CD14-positive monocyte (primary cell): ENCODE measurements at regions not wholly inside any gene's neighbourhood (a gene's known extent, or its start where the extent isn't known, plus 50 kb on each side); places are given as distances from the start of the nearest gene placed in this dataset.

ENCODE experiments used
- DNase-seq, 3 donors: peaks; one replicate each; pipeline ENCODE4 v3.0.0-alpha.2; 2011 to 2022
- H2AFZ ChIP-seq: 2 replicates; pipeline ENCODE4 v1.6.0; 2012; ENCODE audit warnings: mild to moderate bottlenecking, low read depth, low read length, inconsistent platforms; ENCODE audit not compliant: insufficient read depth, poor library complexity, severe bottlenecking
- H3K27ac ChIP-seq, 2 donors: 1 replicate in 1 of 2; 2 replicates in 1 of 2; pipeline ENCODE4 v1.5.1; 2012 to 2013; ENCODE audit warnings: low read length in 2 of 2, control low read depth in 1 of 2, inconsistent platforms in 1 of 2, low read depth in 1 of 2, mild to moderate bottlenecking in 1 of 2
- H3K27me3 ChIP-seq, 2 donors: one replicate each; pipeline versions ENCODE4 v1.6.0 to v1.6.1; 2011 to 2013; ENCODE audit warnings: low read length in 2 of 2; ENCODE audit not compliant: control insufficient read depth in 2 of 2, insufficient read depth in 2 of 2
- H3K36me3 ChIP-seq, 2 donors: replicated peaks in 1 of 2; 1 replicate in 1 of 2; 2 replicates in 1 of 2; pipeline versions ENCODE4 v1.5.1 to v1.6.1; 2012 to 2013; ENCODE audit warnings: low read length in 2 of 2, control low read depth in 1 of 2, inconsistent platforms in 1 of 2, mild to moderate bottlenecking in 1 of 2; ENCODE audit not compliant: insufficient read depth in 2 of 2, control insufficient read depth in 1 of 2
- H3K4me1 ChIP-seq, 2 donors: 1 replicate in 1 of 2; 2 replicates in 1 of 2; pipeline versions ENCODE4 v1.5.1 to v1.6.1; 2012 to 2013; ENCODE audit warnings: low read length in 2 of 2, control low read depth in 1 of 2, inconsistent platforms in 1 of 2, mild to moderate bottlenecking in 1 of 2, moderate library complexity in 1 of 2; ENCODE audit not compliant: insufficient read depth in 2 of 2, control insufficient read depth in 1 of 2
- H3K4me2 ChIP-seq: replicated peaks from 2 replicates; pipeline ENCODE3; 2012; ENCODE audit warnings: low read length, moderate library complexity, mild to moderate bottlenecking; ENCODE audit not compliant: poor library complexity, severe bottlenecking; ENCODE audit errors: extremely low read depth
- H3K4me3 ChIP-seq, 3 experiments: fragments of 200-600 bp in 1 of 3; sonication (generic) in 1 of 3; replicated peaks in 1 of 3; 1 replicate in 2 of 3; 2 replicates in 1 of 3; pipeline ENCODE4 v1.5.1; 2011 to 2013; ENCODE audit warnings: low read length in 3 of 3, mild to moderate bottlenecking in 3 of 3, control low read depth in 2 of 3, low read depth in 2 of 3, inconsistent platforms in 1 of 3, moderate library complexity in 1 of 3
- H3K79me2 ChIP-seq: 2 replicates; pipeline ENCODE4 v1.6.0; 2012; ENCODE audit warnings: mild to moderate bottlenecking, control low read depth, inconsistent platforms, low read length, moderate library complexity; ENCODE audit not compliant: insufficient read depth
- H3K9ac ChIP-seq: 2 replicates; pipeline ENCODE4 v1.6.0; 2017; ENCODE audit warnings: low read length, mild to moderate bottlenecking; ENCODE audit not compliant: insufficient read depth, poor library complexity, severe bottlenecking
- H3K9me3 ChIP-seq, 2 donors: replicated peaks in 1 of 2; 1 replicate in 1 of 2; 2 replicates in 1 of 2; pipeline versions ENCODE4 v1.5.1 to v1.6.1; 2012 to 2013; ENCODE audit warnings: low read length in 2 of 2, control low read depth in 1 of 2; ENCODE audit not compliant: control insufficient read depth in 1 of 2, insufficient read depth in 1 of 2
- H4K20me1 ChIP-seq: 2 replicates; pipeline ENCODE4 v1.6.0; 2012; ENCODE audit warnings: mild to moderate bottlenecking, low read length, control low read depth, moderate library complexity; ENCODE audit not compliant: insufficient read depth
- H3K27ac Mint-ChIP-seq, 7 donors: one replicate each; pipeline ENCODE4 v1.8.0; 2020; ENCODE audit warnings: mild to moderate bottlenecking in 7 of 7, mixed read lengths in 7 of 7, moderate library complexity in 6 of 7, inconsistent platforms in 2 of 7
- H3K27me3 Mint-ChIP-seq, 3 donors: one replicate each; pipeline ENCODE4 v1.8.0; 2021 to 2022; ENCODE audit warnings: low read depth in 3 of 3, mild to moderate bottlenecking in 3 of 3, mixed read lengths in 3 of 3, moderate library complexity in 3 of 3, inconsistent platforms in 1 of 3
- H3K36me3 Mint-ChIP-seq, 2 donors: one replicate each; pipeline ENCODE4 v1.8.0; 2020; ENCODE audit warnings: mixed read lengths in 2 of 2, inconsistent platforms in 1 of 2, mild to moderate bottlenecking in 1 of 2
- H3K4me1 Mint-ChIP-seq: one replicate; pipeline ENCODE4 v1.8.0; 2020; ENCODE audit warnings: mild to moderate bottlenecking, mixed read lengths
- H3K4me3 Mint-ChIP-seq, 2 donors: one replicate each; pipeline ENCODE4 v1.8.0; 2020; ENCODE audit warnings: mild to moderate bottlenecking in 2 of 2, mixed read lengths in 2 of 2, moderate library complexity in 1 of 2
- H3K9me3 Mint-ChIP-seq, 7 donors: one replicate each; pipeline ENCODE4 v1.8.0; 2020 to 2022; ENCODE audit warnings: mixed read lengths in 7 of 7, mild to moderate bottlenecking in 6 of 7, moderate library complexity in 6 of 7, inconsistent platforms in 2 of 7
- intact Hi-C, 2 donors: fragments of 100-400 bp; cut with micrococcal nuclease; formaldehyde crosslinking; loops; one replicate each; pipeline versions ENCODE4 v1.15.0 to v1.15.1; 2023
- TF ChIP-seq, protein P1 (sequence below): fragments of 200-600 bp; IDR thresholded peaks from one replicate; pipeline ENCODE4 v1.8.0; 2022; ENCODE audit warnings: antibody characterized with exemption, mild to moderate bottlenecking

DNA sequence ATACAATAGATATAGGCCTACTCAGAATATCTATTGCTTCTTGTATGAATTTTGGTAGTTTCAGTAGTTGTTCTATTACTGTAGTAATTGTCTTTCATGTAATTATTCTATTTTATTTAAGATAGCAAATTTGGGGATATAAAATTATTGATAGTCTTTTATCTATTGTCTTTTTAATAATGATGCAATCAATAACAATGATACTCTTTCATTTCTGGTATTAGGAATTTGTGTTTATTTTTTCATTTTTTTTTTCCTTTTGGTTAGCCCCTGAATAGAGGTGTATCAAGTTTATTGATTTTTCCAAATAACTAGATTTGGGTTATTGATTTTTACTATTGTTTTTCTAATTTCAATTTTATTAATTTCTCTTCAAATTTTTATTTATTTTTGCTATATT lies 1503.7 kb downstream of the REEP3 start:
- Mint-ChIP-seq H3K36me3 (no peaks in the 10 kb centered on the region), H3K4me1 (no peaks in the 10 kb centered on the region), H3K27me3 (no peaks in the 10 kb centered on the region), H3K9me3 (peaks cover 0 to 8% (median 2%) of the 10 kb centered on the region in 7 donors), H3K4me3 (no peak overlapping the region), H3K27ac (no peak overlapping the region)
- no peak for DNase-seq
- no peaks in the 10 kb centered on the region for H3K9me3 ChIP-seq
- no peak overlapping the region for H3K4me3 ChIP-seq
- H3K4me2 ChIP-seq = no peak overlapping the region
- H3K9ac ChIP-seq = no peak overlapping the region
- no peaks in the 10 kb centered on the region for H3K36me3 ChIP-seq
- no peak overlapping the region for H3K27ac ChIP-seq
- TF ChIP-seq, protein P1, sequence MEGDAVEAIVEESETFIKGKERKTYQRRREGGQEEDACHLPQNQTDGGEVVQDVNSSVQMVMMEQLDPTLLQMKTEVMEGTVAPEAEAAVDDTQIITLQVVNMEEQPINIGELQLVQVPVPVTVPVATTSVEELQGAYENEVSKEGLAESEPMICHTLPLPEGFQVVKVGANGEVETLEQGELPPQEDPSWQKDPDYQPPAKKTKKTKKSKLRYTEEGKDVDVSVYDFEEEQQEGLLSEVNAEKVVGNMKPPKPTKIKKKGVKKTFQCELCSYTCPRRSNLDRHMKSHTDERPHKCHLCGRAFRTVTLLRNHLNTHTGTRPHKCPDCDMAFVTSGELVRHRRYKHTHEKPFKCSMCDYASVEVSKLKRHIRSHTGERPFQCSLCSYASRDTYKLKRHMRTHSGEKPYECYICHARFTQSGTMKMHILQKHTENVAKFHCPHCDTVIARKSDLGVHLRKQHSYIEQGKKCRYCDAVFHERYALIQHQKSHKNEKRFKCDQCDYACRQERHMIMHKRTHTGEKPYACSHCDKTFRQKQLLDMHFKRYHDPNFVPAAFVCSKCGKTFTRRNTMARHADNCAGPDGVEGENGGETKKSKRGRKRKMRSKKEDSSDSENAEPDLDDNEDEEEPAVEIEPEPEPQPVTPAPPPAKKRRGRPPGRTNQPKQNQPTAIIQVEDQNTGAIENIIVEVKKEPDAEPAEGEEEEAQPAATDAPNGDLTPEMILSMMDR = no peak
- no peaks in the 10 kb centered on the region for H3K79me2 ChIP-seq
- no peaks in the 10 kb centered on the region for H3K27me3 ChIP-seq
- no peaks in the 10 kb centered on the region for H3K4me1 ChIP-seq
- no peaks in the 10 kb centered on the region for H4K20me1 ChIP-seq
- no peak overlapping the region for H2AFZ ChIP-seq
- intact Hi-C loops = no loop called here

DNA sequence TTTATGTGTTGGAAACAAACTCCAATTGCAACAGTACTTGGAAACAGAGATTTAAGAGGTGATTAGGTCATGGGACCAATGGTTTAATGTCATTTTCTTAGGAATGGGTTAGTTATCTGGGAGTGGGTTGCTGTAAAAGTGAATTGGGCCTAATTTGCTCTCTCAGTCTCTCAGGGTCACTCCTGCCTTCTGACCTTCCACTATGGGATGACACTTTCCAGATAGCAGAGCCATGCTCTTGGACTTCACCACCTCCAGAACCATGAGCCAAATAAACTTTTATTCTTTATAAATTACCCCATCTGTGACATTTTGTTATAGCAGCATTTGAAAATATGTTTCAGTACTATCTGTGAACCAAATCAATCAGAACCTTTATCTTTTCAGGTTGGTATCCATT lies 1509.1 kb downstream of the REEP3 start:
- Histone ChIP-seq H3K4me1 (no peaks in the 10 kb centered on the region), H4K20me1 (no peaks in the 10 kb centered on the region), H2AFZ (no peak overlapping the region), H3K36me3 (no peaks in the 10 kb centered on the region), H3K4me2 (no peak overlapping the region), H3K9me3 (peaks cover 15 to 16% of the 10 kb centered on the region in 2 donors), H3K27me3 (no peaks in the 10 kb centered on the region), H3K27ac (no peak overlapping the region), H3K4me3 (no peak overlapping the region), H3K9ac (no peak overlapping the region), H3K79me2 (no peaks in the 10 kb centered on the region)
- Mint-ChIP-seq H3K4me3 (no peak overlapping the region), H3K4me1 (no peaks in the 10 kb centered on the region), H3K27me3 (no peaks in the 10 kb centered on the region), H3K36me3 (no peaks in the 10 kb centered on the region), H3K27ac (no peak overlapping the region), H3K9me3 (peaks cover 4 to 19% (median 9%) of the 10 kb centered on the region in 7 donors)
- TF ChIP-seq, protein P1 = no peak
- intact Hi-C loops = no loop called here
- DNase-seq = no peak
